Calu3 (cell line): ENCODE measurements at regions not wholly inside any gene's neighbourhood (a gene's known extent, or its start where the extent isn't known, plus 50 kb on each side); places are given as distances from the start of the nearest gene placed in this dataset.
"Not testable (repeated sequence)": the region's sequence is repeated elsewhere in the genome, so short reads cannot be mapped to it uniquely, and the experiment has no call there.

Source experiments
- BruUV-seq: library from RNA; stranded (reverse); fragments of 400-500 nt; replicated peaks from 2 replicates; lab custom pipeline; 2021; lab: Mats Ljungman, UMichigan
- CTCF ChIA-PET: fragments of 300-600 bp; sonication (Branson Sonifier 250); formaldehyde crosslinking; loops from one replicate; lab custom pipeline; 2022; ENCODE audit warnings: antibody characterized with exemption; lab: Charles Lee
- DNase-seq: peaks from one replicate; pipeline ENCODE4 v3.0.0; 2022
- H3K27ac Mint-ChIP-seq: one replicate; pipeline ENCODE4 v1.8.0; 2022; ENCODE audit warnings: mixed read lengths; ENCODE audit not compliant: unreplicated experiment
- H3K27me3 Mint-ChIP-seq: one replicate; pipeline ENCODE4 v1.8.0; 2022; ENCODE audit warnings: mixed read lengths; ENCODE audit not compliant: unreplicated experiment
- H3K36me3 Mint-ChIP-seq: one replicate; pipeline ENCODE4 v1.8.0; 2022; ENCODE audit warnings: mild to moderate bottlenecking, moderate library complexity, mixed read lengths; ENCODE audit not compliant: insufficient read depth, unreplicated experiment
- H3K4me1 Mint-ChIP-seq: one replicate; pipeline ENCODE4 v1.8.0; 2022; ENCODE audit warnings: mild to moderate bottlenecking, low read depth, mixed read lengths; ENCODE audit not compliant: unreplicated experiment
- H3K4me3 Mint-ChIP-seq: one replicate; pipeline ENCODE4 v1.8.0; 2022; ENCODE audit warnings: mild to moderate bottlenecking, low read depth, moderate library complexity, mixed read lengths; ENCODE audit not compliant: unreplicated experiment
- H3K9me3 Mint-ChIP-seq: one replicate; pipeline ENCODE4 v1.8.0; 2022; ENCODE audit warnings: low read depth, mixed read lengths; ENCODE audit not compliant: unreplicated experiment
- intact Hi-C: fragments of 100-400 bp; cut with micrococcal nuclease; formaldehyde crosslinking; loops from one replicate; pipeline ENCODE4 v1.10.0; 2022; ENCODE audit not compliant: unreplicated experiment
- TF ChIP-seq, protein P1 (sequence below): fragments of 200-600 bp; IDR thresholded peaks from one replicate; pipeline ENCODE4 v1.8.0; 2022; ENCODE audit warnings: antibody characterized with exemption; ENCODE audit not compliant: unreplicated experiment

DNA sequence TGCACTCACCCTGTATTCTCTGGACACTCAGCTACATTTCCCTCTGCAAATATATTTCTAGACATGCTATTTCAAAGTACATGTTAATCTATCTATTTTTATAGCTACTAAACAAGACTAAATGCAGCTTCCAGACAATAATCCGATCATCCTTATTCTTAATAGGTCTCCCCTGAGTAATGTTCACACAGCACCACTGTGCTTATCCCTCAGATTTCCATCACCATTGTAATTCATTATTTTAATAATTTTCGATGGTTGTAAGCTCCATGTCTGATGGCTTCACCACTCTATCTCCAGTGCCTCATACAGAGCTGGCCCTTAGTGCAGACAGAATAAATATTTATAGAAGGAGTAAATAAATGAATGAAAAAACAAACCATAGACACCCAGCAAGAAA lies 117.5 kb downstream of the ANXA2 start:
- Mint-ChIP-seq H3K4me1 (no peaks in the 10 kb centered on the region), H3K9me3 (peaks cover 5% of the 10 kb centered on the region), H3K27me3 (peaks cover 74% of the 10 kb centered on the region), H3K36me3 (no peaks in the 10 kb centered on the region), H3K27ac (no peak overlapping the region), H3K4me3 (no peak overlapping the region)
- DNase-seq, result no peak
- intact Hi-C loops, result no loop called here
- CTCF ChIA-PET, result no interaction called here
- no TSS peak for BruUV-seq
- TF ChIP-seq, protein P1, sequence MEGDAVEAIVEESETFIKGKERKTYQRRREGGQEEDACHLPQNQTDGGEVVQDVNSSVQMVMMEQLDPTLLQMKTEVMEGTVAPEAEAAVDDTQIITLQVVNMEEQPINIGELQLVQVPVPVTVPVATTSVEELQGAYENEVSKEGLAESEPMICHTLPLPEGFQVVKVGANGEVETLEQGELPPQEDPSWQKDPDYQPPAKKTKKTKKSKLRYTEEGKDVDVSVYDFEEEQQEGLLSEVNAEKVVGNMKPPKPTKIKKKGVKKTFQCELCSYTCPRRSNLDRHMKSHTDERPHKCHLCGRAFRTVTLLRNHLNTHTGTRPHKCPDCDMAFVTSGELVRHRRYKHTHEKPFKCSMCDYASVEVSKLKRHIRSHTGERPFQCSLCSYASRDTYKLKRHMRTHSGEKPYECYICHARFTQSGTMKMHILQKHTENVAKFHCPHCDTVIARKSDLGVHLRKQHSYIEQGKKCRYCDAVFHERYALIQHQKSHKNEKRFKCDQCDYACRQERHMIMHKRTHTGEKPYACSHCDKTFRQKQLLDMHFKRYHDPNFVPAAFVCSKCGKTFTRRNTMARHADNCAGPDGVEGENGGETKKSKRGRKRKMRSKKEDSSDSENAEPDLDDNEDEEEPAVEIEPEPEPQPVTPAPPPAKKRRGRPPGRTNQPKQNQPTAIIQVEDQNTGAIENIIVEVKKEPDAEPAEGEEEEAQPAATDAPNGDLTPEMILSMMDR, result no peak

GRCh38 chr15:60283936-60284335 lies 113.8 kb downstream of the ANXA2 start:
- Mint-ChIP-seq H3K4me1 (no peaks in the 10 kb centered on the region), H3K27me3 (peaks cover 88% of the 10 kb centered on the region), H3K9me3 (no peaks in the 10 kb centered on the region), H3K4me3 (no peak overlapping the region), H3K27ac (no peak overlapping the region), H3K36me3 (no peaks in the 10 kb centered on the region)
- BruUV-seq, result no TSS peak
- TF ChIP-seq, protein P1, result no peak
- DNase-seq, result no peak
- intact Hi-C loops, result no loop called here
- CTCF ChIA-PET, result interaction anchor here (0.6 kb wide), 1 partner anchor 271 kb away, joined by 6 read pairs; no protein-coding TSS in a partner anchor

DNA sequence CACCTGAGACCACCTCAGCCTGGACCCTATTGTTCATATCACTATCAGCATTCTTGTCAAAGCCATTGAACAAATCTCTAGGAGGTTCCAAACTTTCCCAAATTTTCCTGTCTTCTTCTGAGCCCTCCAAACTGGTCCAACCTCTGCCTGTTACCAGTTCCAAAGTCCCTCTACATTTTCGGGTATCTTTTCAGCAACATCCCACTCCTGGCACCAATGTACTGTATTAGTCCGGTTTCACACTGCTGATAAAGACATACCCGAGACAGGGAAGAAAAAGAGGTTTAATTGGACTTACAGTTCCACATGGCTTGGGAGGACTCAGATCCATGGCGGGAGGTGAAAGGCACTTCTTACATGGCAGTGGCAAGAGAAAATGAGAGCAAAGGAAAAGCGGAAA lies 101.9 kb downstream of the ANXA2 start:
- H3K36me3 Mint-ChIP-seq, CTCF ChIA-PET, H3K4me3 Mint-ChIP-seq, H3K9me3 Mint-ChIP-seq, H3K4me1 Mint-ChIP-seq, intact Hi-C loops, DNase-seq, BruUV-seq, H3K27ac Mint-ChIP-seq: not testable (repeated sequence)
- peaks cover 74% of the 10 kb centered on the region for H3K27me3 Mint-ChIP-seq

- Mint-ChIP-seq H3K9me3 (no peaks in the 10 kb centered on the region), H3K27ac (no peak overlapping the region), H3K36me3 (no peaks in the 10 kb centered on the region), H3K4me3 (no peak overlapping the region), H3K27me3 (peaks cover 62% of the 10 kb centered on the region), H3K4me1 (no peaks in the 10 kb centered on the region)
- no TSS peak for BruUV-seq
- TF ChIP-seq, protein P1, result no peak
- CTCF ChIA-PET, result interaction anchor here (0.6 to 0.7 kb wide), 4 partner anchors 9 to 372 kb away, joined by 3 to 4 read pairs (median 4); no protein-coding TSS in a partner anchor
- intact Hi-C loops, result no loop called here
- DNase-seq, result no peak
Measured at GRCh38 chr15:60297047-60297446, 100.7 kb downstream of the ANXA2 start.
